HL-60 (cell line): ENCODE measurements at regions not wholly inside any gene's neighbourhood (a gene's known extent, or its start where the extent isn't known, plus 50 kb on each side); places are given as distances from the start of the nearest gene placed in this dataset.

Source experiments
- DNase-seq, 2 experiments: peaks; one replicate each; pipeline ENCODE4 v3.0.0-alpha.2; 2010 to 2020; ENCODE audit warnings: low read depth in 1 of 2, low spot score in 1 of 2
- H3K27ac ChIP-seq: fragments of 250-450 bp; sonication (Bioruptor Pico); replicated peaks from 2 replicates; pipeline ENCODE4 v1.5.1; 2020; ENCODE audit warnings: mild to moderate bottlenecking, moderate library complexity
- H3K27me3 ChIP-seq: fragments of 250-450 bp; sonication (Bioruptor Pico); 2 replicates; pipeline ENCODE4 v1.5.1; 2021; ENCODE audit warnings: mild to moderate bottlenecking, moderate library complexity; ENCODE audit not compliant: insufficient read depth, poor library complexity, severe bottlenecking
- H3K4me3 ChIP-seq: replicated peaks from 2 replicates; pipeline ENCODE4 v1.5.1; 2011; ENCODE audit warnings: mild to moderate bottlenecking, control low read depth, low read length; ENCODE audit not compliant: insufficient read depth
- CTCF ChIP-seq: IDR thresholded peaks from one replicate; pipeline ENCODE4 v1.5.1; 2011; ENCODE audit warnings: low read length, control low read depth, inconsistent platforms; ENCODE audit not compliant: insufficient read depth
- GABPA ChIP-seq: IDR thresholded peaks from 2 replicates; pipeline ENCODE4 v1.6.1; 2012; ENCODE audit warnings: low read depth
- POLR2AphosphoS5 ChIP-seq: IDR thresholded peaks from 2 replicates; pipeline ENCODE4 v1.6.1; 2012; ENCODE audit warnings: low read depth
- REST ChIP-seq: IDR thresholded peaks from 2 replicates; pipeline ENCODE4 v1.6.1; 2012; ENCODE audit warnings: low read depth; ENCODE audit not compliant: insufficient replicate concordance
- SPI1 ChIP-seq: IDR thresholded peaks from 2 replicates; pipeline ENCODE4 v1.6.1; 2012; ENCODE audit warnings: low read depth, mild to moderate bottlenecking, borderline replicate concordance

GRCh38 chr7:46775776-46776175 lies 806.1 kb downstream of the TNS3 start:
- no peak overlapping the region for H3K4me3 ChIP-seq
- DNase-seq: no peak
- no peaks in the 10 kb centered on the region for H3K27me3 ChIP-seq
- TF ChIP-seq REST: no peak
- no peak for TF ChIP-seq POLR2AphosphoS5
- no peak for TF ChIP-seq CTCF
- TF ChIP-seq SPI1: no peak
- no peak for TF ChIP-seq GABPA
- H3K27ac ChIP-seq: no peak overlapping the region

- H3K27me3 ChIP-seq: no peaks in the 10 kb centered on the region
- no peak overlapping the region for H3K27ac ChIP-seq
- TF ChIP-seq CTCF (no peak), GABPA (no peak), SPI1 (no peak), REST (no peak), POLR2AphosphoS5 (no peak)
Measured at GRCh38 chr7:46775020-46775419, 806.9 kb downstream of the TNS3 start.

GRCh38 chr7:46774515-46774914 lies 807.4 kb downstream of the TNS3 start:
- no peak for TF ChIP-seq POLR2AphosphoS5
- TF ChIP-seq REST: no peak
- TF ChIP-seq CTCF: no peak
- TF ChIP-seq SPI1: no peak
- no peak for TF ChIP-seq GABPA
- H3K27ac ChIP-seq: no peak overlapping the region
- DNase-seq: no peak

More at GRCh38 chr7:46775020-46775419, 806.9 kb downstream of the TNS3 start:
- H3K4me3 ChIP-seq: no peak overlapping the region
- no peak for DNase-seq

More at GRCh38 chr7:46774515-46774914, 807.4 kb downstream of the TNS3 start:
- Histone ChIP-seq H3K27me3 (no peaks in the 10 kb centered on the region), H3K4me3 (no peak overlapping the region)
